AML-193 (cell line): ENCODE measurements at regions not wholly inside any gene's neighbourhood (a gene's known extent, or its start where the extent isn't known, plus 50 kb on each side); places are given as distances from the start of the nearest gene placed in this dataset.
"Not testable (repeated sequence)": the region's sequence is repeated elsewhere in the genome, so short reads cannot be mapped to it uniquely, and the experiment has no call there.

Source experiments
- DNase-seq, 2 experiments: peaks; one replicate each; lab custom pipeline; 2025; lab: John Stamatoyannopoulos, UW

DNA sequence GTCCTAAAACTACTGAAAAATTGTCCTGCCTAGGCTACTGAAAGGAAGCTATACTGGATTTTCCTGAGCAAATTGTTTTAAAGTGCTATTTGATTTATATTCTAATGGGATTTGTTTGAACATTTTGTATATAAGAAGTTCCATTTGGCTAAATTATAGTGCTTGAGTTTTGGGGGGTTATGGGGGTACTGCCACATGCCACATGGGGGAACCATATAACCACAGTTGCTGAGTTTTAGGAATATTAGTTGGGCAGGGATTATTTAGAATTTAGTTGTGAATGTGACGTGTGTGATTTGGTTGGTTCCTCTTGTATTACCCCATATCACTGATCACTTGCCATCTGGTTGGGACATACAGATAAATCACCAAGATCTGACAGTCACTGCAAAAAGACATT, 224.5 kb upstream of the TAPT1 start:
- DNase-seq: no peak

DNA sequence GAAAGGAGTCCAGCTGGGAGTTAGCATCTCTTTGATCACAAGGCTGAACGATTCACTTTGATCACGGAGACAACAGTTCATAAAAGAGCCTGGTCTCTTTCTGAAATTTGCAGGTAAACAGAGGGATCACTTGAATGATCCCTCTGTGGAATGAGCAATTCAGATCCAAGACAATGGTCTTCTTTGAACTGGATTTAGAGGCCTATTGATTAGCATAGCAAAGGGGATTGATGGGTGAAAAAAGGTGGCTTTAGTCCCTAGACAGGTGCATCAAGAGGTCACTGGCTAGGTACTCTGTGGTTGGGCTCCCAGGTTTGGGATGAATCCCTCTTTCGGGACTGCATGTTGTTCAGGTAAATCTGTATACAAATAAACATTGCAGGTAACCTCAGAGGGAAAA, 223.8 kb upstream of the TAPT1 start:
- no peak for DNase-seq

DNA sequence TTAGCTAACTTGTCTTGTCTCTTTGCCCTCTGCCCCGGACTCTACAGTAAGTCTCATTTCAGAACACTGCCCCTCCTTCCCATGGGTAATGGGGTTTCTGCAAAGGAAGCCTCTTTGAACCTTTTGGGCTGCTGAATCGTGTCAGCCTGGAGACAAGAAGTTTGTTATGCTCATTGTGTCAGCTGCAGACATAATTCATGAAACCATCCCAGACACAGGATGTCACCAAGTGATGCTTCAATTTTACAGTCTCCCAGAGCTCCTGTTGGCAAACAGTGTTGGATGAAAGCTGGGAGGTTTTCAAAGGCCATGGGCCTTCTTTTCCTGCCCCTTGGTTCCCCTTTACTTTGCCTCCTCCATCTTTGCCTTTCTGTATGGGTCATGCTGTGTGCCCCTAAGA, 223.1 kb upstream of the TAPT1 start:
- no peak for DNase-seq

DNA sequence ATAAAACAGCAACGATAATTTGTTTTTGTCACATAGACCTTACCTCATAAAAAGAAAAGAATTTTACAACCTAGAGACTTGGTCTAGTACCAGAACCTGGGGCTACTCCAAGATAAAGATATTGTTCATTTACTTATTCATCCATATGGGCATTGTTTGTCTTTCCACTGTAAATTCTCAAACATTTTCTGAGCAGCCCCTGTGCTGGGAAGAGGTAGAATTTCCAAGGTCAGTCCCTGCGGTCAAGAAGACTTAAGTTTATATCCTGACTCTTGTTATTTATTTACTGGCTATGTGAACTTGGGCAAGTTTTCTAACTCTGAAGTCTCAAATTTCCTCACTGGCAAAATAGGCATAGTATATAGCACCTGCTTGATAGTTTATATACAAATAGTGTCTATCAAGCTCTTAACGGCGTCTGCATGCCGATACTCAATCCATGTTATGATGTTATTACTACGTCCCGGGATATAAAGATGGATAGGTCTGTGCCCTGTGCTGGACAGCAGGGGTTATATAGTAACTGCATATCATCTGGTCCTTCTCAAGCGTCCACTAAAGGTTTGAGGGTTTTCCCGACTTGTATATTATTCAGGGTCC, 222.1 kb upstream of the TAPT1 start:
- DNase-seq: no peak

DNA sequence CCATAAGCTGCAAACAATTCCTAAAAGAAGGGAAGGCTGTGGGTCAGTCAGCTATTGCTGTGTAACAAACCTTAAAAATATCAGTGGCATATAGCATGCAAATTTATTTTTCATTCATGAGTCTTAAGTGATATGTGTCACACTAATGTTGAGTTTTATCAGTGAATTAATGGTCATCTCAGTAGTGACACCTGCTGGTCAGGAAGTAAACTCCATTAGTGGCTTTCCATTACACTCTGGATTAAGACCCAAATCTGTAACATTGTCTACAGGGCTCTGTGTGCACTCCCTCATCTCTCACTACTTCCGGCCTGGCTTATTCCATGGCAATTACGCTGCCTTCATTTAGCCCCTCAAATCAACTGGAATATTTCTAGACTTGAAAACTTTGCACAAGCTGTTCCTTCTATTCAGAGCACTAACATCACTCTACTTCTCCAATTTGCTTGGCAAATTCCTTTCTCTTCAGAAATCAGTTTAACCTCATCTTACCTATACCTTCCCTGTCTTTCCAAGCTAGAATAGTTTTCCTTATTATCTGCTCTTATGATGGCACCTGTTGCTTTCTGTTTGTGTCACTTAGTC, 217.3 kb upstream of the TAPT1 start:
- DNase-seq: peak; percentile 30 to 37

DNA sequence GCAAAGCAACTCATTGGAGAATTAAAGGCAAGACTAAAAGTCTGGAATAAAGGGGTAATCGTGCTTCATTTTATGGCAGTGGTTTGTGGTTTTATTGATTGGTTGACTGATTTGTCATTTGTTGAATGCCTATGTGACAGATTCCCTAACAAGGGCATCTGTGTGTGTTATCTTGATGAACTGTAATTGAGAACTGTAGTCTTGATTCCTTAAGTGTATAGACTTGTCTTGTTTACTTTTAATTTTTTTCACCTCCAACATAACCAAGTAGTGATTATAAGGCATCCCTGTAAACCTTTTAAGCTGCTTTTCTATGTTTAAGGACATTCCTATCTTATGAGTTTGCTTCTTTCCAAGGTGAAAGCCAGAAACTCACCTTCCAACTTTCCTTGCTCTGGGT, 216.0 kb upstream of the TAPT1 start:
- no peak for DNase-seq

DNA sequence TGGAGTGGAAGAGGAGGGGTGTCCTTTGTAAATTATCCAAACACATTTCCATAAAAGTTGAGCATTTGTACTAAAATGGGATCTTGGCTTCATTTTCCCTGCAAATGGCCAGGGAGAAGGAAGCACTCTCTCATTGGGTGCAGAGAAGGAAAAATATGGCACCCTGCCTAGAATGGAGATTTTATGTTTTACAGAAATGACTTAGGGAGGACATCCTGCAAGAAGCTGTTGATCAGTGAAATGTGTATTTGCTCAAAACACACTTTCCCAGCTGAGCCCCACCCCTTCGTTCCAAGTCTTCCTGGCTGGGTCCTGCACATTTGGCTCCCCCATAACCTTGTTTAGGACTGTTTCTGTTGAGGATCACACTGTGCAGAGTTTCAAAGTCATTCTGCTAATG, 213.5 kb upstream of the TAPT1 start:
- no peak for DNase-seq

DNA sequence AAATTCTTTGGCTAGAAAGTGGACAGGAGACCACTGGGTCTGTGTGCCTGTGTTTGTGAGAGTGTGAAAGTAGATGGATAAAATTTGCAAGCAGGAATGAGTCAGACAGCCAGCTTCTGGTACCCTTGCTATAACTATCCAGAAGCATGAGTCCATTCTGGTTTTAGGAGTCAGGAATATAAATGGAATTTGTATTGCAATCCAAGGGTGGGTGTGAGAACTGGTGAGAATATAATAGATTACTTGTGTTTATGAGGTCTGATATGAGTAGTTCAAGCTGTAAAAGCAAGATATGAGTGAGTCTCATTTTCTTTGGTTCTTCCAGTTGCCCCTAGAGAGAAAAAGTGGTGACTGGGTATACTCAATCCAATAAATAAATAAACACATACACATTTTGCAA, 212.7 kb upstream of the TAPT1 start:
- no peak for DNase-seq

DNA sequence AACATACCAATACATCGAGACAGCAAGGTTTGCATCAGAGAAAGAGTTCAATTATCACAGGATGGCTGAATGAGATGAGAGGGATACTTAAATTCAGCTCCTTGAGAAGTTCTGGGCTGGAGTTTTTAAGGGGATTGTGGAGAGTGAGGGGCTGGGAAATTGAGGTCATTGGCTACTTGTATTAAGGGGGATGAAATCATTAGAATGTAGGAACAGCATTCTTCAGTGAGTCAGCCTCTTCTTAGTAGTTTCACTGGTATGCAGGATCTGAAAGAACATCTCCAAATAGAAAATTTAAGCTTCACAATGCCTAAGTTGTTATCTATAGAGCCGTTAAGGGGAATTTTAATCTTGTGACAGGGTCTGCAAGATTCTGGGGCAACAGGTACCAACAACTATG, 211.6 kb upstream of the TAPT1 start:
- DNase-seq: no peak

DNA sequence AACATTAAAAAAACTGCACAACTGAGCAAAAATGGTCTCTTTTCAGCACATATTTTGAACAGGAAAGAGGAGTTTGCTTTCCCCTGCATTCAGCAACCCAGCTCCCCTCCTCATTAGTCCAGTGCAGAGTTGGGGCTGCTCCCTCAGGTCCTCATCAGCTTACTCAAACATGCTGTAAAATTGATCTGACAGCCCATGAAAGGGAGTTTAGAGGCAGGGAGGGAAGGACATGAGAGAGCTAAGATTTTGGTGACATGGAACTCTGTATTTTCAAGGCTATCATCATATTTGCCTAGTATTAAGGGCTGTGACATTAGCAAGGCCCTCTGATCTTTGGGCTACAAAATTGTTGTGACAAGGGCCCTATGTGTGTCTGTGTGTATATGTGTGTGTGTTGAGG, 205.6 kb upstream of the TAPT1 start:
- no peak for DNase-seq

DNA sequence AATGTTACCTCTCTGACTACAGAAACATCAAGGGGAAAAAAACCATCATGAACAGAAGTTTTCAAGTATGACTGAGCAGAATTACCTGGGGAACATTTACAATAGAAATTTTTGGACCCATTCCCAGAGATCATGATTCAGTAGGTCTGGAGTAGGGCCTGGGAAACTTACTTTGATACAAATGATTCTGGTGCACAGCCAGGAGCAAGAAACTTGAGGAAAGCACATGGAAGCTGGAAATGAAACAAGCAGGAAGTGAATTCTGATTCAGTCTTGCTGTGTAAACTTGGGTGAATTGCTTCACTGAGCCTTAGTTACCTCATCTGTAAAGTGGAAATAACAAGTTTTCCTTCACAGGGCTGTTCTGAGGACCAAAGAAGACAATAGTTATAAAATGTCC, 192.5 kb upstream of the TAPT1 start:
- no peak for DNase-seq

DNA sequence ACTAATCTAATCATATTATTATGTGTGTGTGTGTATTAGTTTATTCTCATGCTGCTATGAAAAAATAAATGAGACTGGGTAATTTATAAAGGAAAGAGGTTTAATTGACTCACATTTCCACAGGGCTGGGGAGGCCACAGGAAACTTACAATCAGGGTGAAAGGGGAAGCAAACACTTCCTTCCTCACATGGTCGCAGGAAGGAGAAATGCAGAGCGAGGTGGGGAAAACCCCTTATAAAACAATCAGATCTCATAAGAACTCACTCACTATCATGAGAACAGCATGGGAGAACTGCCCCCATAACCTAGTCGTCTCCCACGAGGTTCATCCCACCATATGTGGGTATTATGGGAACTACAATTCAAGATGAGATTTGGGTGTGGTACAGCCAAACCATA, 190.9 kb upstream of the TAPT1 start:
- no peak for DNase-seq

DNA sequence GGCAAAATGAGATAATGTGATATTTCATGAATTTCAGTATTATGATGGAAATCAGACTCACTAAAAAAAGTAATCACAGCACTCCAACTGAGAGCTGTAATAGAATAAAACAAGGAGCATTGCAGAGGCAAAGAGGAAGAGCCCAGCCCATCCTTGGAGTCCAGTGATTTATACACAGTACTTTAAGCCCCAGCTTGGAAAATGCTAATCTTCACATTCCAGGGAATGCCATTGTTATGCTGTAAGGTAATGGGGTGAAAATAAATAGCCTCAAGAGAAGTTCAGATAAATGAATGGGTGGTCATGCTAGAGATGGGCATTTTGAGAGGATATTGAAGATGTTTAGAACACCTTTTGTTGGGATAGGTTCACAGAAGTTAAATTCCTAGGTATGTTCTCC, 190.3 kb upstream of the TAPT1 start:
- DNase-seq: no peak

DNA sequence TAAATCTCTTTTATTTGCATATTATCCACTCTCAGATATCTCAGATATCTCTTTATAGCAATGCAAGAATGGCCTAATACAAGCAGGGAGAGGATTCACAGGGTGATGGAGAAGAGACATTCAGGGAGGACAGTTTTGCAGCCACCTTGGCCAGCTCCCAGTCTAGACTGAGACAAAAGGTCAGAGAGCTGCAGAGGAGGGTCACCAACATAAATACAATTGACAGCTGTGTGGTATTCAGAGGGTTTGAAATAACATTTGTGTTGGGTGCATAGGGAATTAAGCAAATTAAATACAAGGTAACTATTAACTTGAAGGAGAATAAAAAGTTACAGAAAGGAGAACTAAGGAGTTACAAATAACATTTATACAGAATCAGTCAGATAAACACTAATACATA, 189.5 kb upstream of the TAPT1 start:
- DNase-seq: no peak

DNA sequence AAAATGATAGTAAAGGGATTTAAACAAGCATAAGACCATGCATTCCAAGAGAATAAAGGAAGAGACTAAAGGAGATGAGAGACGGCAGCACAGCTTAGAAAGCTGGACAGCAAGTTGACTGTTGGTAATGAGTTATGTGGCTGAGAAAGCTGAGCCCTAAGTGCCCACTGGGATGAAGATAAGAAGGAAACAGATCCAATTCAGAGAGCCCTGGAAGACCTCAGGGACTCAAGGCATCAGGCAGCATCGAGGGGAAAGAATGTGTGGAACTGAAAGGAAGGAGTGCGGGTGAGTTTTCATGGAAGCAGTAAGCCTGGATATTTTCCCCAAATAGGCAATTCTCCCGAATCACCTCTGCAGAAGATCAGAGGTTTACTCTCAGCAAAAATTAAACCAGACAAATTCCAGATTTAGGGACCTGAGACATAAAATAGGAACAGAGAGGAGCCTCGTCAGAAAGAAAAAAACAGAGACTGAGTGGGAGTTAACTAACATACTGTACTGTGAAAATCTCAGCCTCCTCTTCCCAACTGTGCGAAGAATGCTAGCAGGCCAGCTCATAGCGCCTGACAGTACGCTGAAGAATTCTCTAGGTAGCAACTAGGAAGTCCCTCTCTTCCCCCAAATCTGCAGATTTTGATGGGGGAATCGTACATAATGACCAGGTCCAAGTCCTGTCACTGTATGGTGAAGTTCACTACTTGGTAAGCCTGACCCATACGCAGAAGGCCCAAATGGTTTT, 187.7 kb upstream of the TAPT1 start:
- DNase-seq: no peak

DNA sequence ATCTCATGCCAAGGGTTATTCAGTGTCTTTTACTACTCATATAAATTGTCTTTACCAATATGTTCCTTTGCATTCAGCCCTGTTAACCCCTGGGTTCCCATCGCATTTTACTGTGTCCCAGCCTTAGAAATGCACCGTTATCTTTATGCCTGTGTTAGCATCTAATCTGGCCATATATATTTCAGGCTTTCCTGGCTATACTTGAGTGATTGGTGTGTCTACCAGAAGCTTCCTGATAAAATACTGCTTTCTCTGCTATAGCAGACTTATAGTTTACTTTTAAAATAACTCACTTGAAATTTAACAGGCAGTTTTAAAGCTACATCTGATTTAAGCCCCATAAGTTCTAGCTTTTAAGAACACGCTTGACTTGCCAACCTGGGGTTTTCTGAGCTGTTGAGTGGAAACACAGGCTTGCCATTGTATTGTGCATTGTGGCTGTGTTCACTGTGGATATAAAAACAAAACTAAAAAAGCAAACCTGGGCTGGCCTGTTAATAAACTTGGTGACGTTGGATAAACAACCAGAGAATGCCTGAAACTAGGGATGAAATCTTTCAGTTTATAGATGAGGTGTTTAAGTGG, 185.3 kb upstream of the TAPT1 start:
- no peak for DNase-seq

DNA sequence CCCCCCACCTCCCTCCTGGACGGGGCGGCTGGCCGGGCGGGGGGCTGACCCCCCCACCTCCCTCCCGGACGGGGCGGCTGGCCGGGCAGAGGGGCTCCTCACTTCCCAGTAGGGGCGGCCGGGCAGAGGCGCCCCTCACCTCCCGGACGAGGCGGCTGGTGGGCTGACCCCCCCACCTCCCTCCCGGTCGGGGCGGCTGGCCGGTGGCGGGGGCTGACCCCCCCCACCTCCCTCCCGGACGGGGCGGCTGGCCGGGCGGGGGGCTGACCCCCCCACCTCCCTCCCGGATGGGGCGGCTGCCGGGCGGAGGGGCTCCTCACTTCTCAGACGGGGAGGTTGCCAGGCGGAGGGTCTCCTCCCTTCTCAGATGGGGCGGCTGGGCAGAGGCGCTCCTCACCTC, 166.9 kb upstream of the TAPT1 start:
- not testable (repeated sequence) for DNase-seq

DNA sequence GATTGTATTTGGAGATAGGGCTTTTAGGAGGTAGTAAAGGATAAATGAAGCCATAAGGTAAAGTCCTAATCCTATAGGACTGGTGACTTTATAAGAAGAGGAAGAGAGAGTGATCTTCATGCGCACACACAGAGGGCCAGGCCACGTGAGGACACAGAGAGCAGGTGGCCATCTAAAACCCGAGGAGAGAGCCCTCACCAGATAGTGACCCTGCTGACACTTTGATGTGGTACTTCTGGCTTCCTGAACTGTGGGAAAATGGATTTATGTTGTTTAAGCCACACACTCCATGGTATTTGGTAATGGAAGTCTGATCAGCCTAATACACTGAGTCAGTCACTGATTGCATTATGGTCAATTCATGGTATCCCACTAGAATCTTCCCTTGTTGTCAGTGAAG, 164.9 kb upstream of the TAPT1 start:
- DNase-seq: no peak

DNA sequence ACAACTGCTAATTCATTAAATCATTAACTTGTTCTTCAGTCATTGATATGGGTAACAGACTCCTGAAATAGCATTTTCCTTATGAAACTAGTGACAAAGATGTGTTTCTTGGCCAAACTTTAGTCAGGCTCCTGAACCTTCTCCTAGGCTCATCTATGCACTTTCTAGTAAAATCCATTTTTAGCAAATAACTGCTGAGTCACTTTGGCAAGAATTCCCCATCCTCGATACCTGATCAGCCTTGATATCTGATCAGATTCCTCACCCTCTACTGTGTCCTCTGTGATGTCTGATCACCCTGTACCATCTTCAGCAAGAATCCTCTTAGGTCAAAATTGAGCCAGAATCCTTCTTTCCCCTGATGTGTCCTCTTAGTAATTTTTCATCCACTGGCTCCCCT, 161.2 kb upstream of the TAPT1 start:
- no peak for DNase-seq

DNA sequence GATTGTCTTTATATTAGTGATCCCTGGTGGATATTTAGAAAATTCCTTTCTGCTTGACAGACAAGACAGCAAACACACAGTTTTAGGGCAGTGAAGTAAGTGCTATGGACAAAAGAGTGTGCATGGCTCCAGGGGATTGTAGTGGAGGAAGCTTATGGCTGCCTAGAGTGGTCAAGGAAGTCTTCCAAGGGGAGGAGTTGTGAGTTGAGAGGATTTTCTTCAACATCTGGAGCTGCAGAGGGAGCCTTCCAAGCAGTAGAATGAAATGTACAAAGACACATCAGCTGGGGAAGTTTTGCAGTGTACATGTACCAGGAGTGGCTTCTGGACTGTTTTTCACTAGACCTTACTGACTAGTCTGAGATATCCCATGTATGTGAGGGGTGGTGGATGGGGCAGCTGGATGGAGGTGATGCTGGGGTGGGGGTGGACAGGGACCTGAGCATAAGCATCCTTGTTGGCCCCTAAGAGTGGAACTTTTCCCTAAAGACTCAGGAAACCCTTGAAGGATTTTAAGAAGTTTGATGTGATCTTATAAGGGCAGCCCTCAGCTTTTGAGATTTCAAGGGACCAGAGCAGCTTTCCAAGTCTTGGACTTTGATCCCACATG, 160.5 kb upstream of the TAPT1 start:
- no peak for DNase-seq

DNA sequence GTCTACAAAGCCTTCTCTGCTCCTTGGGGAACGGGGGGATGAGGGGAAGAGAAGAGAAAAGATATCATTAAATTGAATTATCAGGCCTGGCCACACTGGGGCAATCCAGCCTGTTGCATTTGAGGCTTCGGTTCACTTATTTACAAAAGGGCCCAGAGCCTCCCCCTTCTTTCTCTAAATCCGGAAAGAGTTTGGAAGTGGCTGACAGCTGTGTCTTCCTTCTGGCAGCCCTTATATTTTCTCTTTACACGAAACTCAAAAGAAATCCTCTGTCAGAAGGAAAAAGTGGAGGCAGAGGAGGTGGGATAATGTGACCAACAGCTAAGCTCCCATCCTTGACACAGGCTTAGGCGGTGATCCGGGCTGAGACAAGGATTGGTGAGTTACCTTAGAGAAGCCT, 158.3 kb upstream of the TAPT1 start:
- no peak for DNase-seq

DNA sequence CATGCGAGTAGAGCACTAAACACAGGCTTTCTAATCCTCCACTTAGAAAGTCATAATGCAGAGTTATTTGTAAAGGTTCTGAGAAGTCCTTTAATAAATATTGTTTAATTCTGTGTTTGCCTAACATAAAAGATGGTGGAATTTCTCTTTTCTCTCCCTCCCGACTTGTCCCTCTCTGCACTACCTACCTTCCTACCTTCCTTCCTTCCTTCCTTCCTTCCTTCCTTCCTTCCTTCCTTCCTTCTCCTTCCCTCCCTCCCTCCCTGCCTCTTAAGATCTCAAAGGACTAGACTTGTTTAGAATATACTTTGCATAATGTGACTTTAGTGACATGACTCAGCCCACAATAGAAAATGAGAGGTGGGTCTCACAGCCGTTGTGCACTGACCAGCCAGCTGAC, 156.3 kb upstream of the TAPT1 start:
- DNase-seq: no peak

DNA sequence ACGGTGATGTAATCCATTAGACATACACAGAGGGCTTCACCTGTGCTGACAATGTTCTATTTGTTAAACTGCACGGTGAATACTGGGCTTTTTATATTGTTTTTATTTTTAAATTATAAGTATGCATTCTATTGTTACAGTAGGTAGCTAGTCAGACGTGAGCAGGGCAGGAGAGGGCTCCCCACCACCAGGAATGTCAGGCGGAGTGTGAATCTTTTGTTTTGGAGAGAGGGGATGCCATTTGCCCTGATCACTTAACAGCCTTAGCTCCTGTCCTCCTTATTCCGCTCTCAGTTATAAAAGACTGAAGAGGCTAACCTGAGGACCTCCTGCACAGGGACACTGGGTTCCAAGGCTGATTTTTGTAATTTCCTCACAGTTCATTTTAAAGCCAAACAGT, 151.6 kb upstream of the TAPT1 start:
- no peak for DNase-seq
